BE2C (cell line): ENCODE measurements at regions not wholly inside any gene's neighbourhood (a gene's known extent, or its start where the extent isn't known, plus 50 kb on each side); places are given as distances from the start of the nearest gene placed in this dataset.

Source experiments
- DNase-seq: peaks from one replicate; pipeline ENCODE4 v3.0.0-alpha.2; 2020
- H3K27me3 ChIP-seq: fragments of 250-450 bp; sonication (Bioruptor Pico); 2 replicates; pipeline ENCODE4 v1.5.1; 2020; ENCODE audit warnings: mild to moderate bottlenecking
- H3K36me3 ChIP-seq: fragments of 250-450 bp; sonication (Bioruptor Pico); 2 replicates; pipeline ENCODE4 v1.5.1; 2020; ENCODE audit warnings: mild to moderate bottlenecking
- H3K4me1 ChIP-seq: fragments of 250-450 bp; sonication (Bioruptor Pico); 2 replicates; pipeline ENCODE4 v1.5.1; 2020
- H3K4me3 ChIP-seq: 2 replicates; pipeline ENCODE4 v1.5.1; 2011; ENCODE audit warnings: low read depth, low read length
- H3K9me3 ChIP-seq: fragments of 250-450 bp; sonication (Bioruptor Pico); 2 replicates; pipeline ENCODE4 v1.5.1; 2020
- CTCF ChIP-seq: IDR thresholded peaks from 2 replicates; pipeline ENCODE4 v1.5.1; 2012; ENCODE audit warnings: mild to moderate bottlenecking, low read depth, low read length

DNA sequence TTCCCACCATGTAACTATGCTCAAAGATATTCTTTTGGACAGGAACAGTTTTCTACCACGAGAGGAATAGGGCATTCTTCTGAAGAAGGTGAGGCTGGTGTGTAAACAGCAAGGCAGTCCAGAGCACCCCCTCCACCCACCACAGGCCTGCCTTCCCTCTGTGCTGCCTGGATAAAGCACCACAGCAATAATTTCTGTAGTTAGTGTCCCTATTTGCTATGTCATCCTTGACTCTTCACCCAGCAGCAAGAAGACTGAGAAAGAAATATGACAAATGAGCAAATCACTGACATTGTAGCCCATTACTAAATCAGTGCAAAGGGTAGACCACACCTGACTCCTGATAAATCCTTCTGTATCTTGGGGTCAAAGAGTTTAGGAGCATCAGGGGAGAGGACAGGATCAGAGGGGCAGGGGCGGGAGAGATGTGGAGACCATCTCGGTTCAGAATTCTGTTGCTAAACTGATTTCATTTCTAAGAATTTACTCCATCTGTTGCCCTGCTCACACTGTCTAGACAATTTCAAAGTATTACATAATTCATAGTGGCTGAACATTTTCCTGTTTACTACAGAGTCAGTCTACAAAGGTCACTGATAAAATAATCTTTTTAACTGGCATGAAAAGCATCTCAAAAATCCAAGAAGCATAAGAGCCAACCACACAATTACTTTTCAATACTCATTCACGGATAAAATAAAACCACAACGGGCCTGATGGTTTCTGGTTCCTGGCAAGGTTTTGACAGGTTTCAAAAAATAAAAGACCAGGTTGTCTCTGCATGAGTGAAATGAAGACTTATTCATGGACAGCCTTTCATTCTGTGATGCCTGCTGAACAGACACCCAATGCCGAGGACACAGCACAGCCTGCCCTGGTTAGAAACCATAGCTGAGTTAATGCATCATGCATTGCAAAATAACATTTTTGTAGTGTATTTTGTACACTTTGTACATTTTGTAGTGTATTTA, 88.4 kb upstream of the IRS2 start:
- Histone ChIP-seq H3K4me3 (no peak overlapping the region), H3K9me3 (no peaks in the 10 kb centered on the region), H3K4me1 (peaks cover 2% of the 10 kb centered on the region; the same call in 1 of the 2 replicates), H3K36me3 (no peaks in the 10 kb centered on the region), H3K27me3 (peaks cover 12% of the 10 kb centered on the region; the same call in 1 of the 2 replicates)
- no peak for DNase-seq
- no peak for TF ChIP-seq CTCF

DNA sequence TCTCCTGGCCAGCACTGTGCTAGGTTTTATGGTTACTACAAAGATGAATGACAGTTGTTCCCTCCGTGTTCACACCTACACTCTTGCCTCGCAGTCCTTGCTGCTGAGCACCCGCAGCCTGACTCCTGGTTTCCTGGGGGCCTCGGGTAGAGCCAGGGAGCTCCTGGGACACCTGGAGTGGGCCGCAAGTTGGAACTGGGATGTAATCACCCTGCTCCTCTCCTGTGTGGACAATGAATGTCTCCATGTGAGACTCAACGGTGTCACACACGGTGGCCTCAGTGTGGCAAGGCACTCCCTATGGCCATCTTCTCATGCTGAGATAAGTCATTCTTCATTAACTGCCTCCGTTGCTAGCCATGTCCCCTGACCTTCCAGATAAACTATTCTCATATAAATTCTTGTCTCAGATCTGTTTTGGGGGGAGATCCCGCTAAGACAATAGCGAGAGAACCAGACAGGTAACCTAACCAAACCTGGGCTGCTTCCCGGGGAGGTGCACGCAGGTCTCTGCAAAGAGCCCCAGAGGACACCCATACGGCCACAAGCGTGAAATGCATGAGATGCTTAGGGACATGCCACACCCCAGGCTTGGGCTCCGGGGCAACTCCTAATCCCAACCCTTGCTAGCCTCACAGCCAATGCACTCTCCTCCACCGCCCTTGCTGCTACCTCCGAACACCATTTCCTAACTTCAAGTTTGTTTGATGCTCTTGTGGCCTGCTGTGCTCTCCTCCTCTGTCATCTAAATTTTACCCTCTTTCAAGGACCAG, 87.2 kb upstream of the IRS2 start:
- Histone ChIP-seq H3K36me3 (no peaks in the 10 kb centered on the region), H3K4me1 (peaks cover 2% of the 10 kb centered on the region; the same call in 1 of the 2 replicates), H3K4me3 (no peak overlapping the region), H3K9me3 (no peaks in the 10 kb centered on the region), H3K27me3 (peaks cover 12% of the 10 kb centered on the region; the same call in 1 of the 2 replicates)
- TF ChIP-seq CTCF, result no peak
- no peak for DNase-seq

GRCh38 chr13:109872864-109873263, 86.5 kb upstream of the IRS2 start:
- H3K4me1 ChIP-seq, result peaks cover 2% of the 10 kb centered on the region; the same call in 1 of the 2 replicates
- H3K36me3 ChIP-seq, result no peaks in the 10 kb centered on the region
- no peaks in the 10 kb centered on the region for H3K9me3 ChIP-seq
- TF ChIP-seq CTCF, result no peak
- DNase-seq, result no peak
- no peak overlapping the region for H3K4me3 ChIP-seq
- H3K27me3 ChIP-seq, result peaks cover 9% of the 10 kb centered on the region; the same call in 1 of the 2 replicates

- peaks cover 2% of the 10 kb centered on the region; the same call in 1 of the 2 replicates for H3K4me1 ChIP-seq
- H3K27me3 ChIP-seq, result peaks cover 5% of the 10 kb centered on the region; the same call in 1 of the 2 replicates
- H3K9me3 ChIP-seq, result no peaks in the 10 kb centered on the region
- no peaks in the 10 kb centered on the region for H3K36me3 ChIP-seq
- DNase-seq, result no peak
- no peak overlapping the region for H3K4me3 ChIP-seq
- no peak for TF ChIP-seq CTCF
These were observed 84.5 kb upstream of the IRS2 start for GRCh38 chr13:109870696-109871370.

- Histone ChIP-seq H3K4me3 (peak overlapping the region; percentile 67), H3K9me3 (no peaks in the 10 kb centered on the region), H3K27me3 (peaks cover 3% of the 10 kb centered on the region; the same call in 1 of the 2 replicates), H3K4me1 (peaks cover 2% of the 10 kb centered on the region; the same call in 1 of the 2 replicates), H3K36me3 (no peaks in the 10 kb centered on the region)
- no peak for DNase-seq
- no peak for TF ChIP-seq CTCF
These were observed 83.9 kb upstream of the IRS2 start for GRCh38 chr13:109870274-109870673.
